Sigmoid colon (tissue), 6 donors: ENCODE measurements at regions not wholly inside any gene's neighbourhood (a gene's known extent, or its start where the extent isn't known, plus 50 kb on each side); places are given as distances from the start of the nearest gene placed in this dataset.
A peak's percentile ranks its signal among the peaks of the same experiment; 100 is the strongest.

Source experiments
- DNase-seq: peaks from one replicate; pipeline ENCODE4 v3.0.0-alpha.2; 2019
- H3K27ac ChIP-seq, 4 donors: fragments of 200-600 bp; sonication (generic); one replicate each; pipeline ENCODE4 v1.5.1; 2016 to 2019; ENCODE audit warnings: mild to moderate bottlenecking in 1 of 4
- H3K27me3 ChIP-seq, 3 donors: fragments of 200-600 bp; sonication (generic); one replicate each; pipeline ENCODE4 v1.5.1; 2019; ENCODE audit warnings: mild to moderate bottlenecking in 1 of 3
- H3K36me3 ChIP-seq, 4 donors: fragments of 200-600 bp; sonication (generic); one replicate each; pipeline ENCODE4 v1.5.1; 2016 to 2019
- H3K4me1 ChIP-seq, 4 donors: fragments of 200-600 bp; sonication (generic); one replicate each; pipeline ENCODE4 v1.5.1; 2017 to 2019
- H3K4me3 ChIP-seq, 4 donors: fragments of 200-600 bp; sonication (generic); one replicate each; pipeline ENCODE4 v1.5.1; 2017 to 2019; ENCODE audit warnings: mild to moderate bottlenecking in 2 of 4, moderate library complexity in 1 of 4
- H3K9me3 ChIP-seq, 4 donors: fragments of 200-600 bp in 3 of 4; sonication (generic) in 3 of 4; one replicate each; pipeline versions ENCODE4 v1.5.1 to v1.6.1; 2013 to 2019
- CTCF ChIP-seq, 4 experiments: fragments of 450-650 bp in 3 of 4; fragments of 200-600 bp in 1 of 4; IDR thresholded peaks; one replicate each; pipeline ENCODE4 v1.5.1; 2016 to 2019; ENCODE audit warnings: antibody characterized with exemption in 4 of 4, mild to moderate bottlenecking in 3 of 4, moderate library complexity in 2 of 4
- EP300 ChIP-seq, 4 donors: sonication (generic); formaldehyde crosslinking; IDR thresholded peaks; one replicate each; pipeline ENCODE4 v1.6.1; 2017; ENCODE audit warnings: antibody characterized with exemption in 4 of 4
- POLR2A ChIP-seq, 2 donors: fragments of 450-650 bp; IDR thresholded peaks; one replicate each; pipeline ENCODE4 v1.6.1; 2016; ENCODE audit warnings: antibody characterized with exemption in 2 of 2, mild to moderate bottlenecking in 2 of 2, moderate library complexity in 2 of 2
- POLR2AphosphoS5 ChIP-seq, 4 donors: sonication (generic); formaldehyde crosslinking; IDR thresholded peaks; one replicate each; pipeline ENCODE4 v1.6.1; 2017; ENCODE audit warnings: antibody characterized with exemption in 4 of 4
- WGBS, 2 donors: extraction: QIAGEN DNeasy Blood & Tissue Kit; methylation state at CpG; one replicate each; pipeline ENCODE4 v1.1.7; 2013; 5-methylcytosine and 5-hydroxymethylcytosine counted together
- intact Hi-C: fragments of 100-400 bp; cut with DNase I; formaldehyde crosslinking; loops from one replicate; pipeline ENCODE4 v1.15.1; 2023
- donor health status: healthy with polysubstance abuse.
- donor health status: healthy.

DNA sequence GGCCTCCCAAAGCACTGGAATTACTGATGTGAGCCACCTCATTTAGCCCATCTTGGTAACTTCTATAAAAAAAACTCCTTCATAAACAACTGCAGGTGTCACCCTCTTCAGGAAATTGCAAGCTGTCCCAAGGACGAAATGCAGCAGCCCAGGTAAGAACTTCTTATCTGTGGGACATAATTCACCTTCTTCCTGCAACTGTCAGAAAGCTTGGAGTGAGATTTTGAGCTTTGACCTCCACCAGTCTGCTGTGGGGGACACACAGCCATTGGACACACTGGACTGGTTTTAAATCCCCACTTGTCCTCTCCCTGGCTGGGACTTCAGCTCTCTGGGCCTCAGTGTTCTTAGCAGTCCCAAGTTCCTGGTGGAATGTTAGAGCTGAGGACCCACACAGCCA is 368.5 kb downstream of the MN1 start:
- no peak for TF ChIP-seq EP300 (IDR thresholded peaks at IDR 0.05)
- TF ChIP-seq POLR2AphosphoS5 (IDR thresholded peaks at IDR 0.05), result no peak
- no peak for TF ChIP-seq CTCF (IDR thresholded peaks at IDR 0.05)
- TF ChIP-seq POLR2A (IDR thresholded peaks at IDR 0.05), result no peak
- no peak overlapping the region for H3K4me3 ChIP-seq
- H3K9me3 ChIP-seq, result peaks cover 0 to 8% (median 3%) of the 10 kb centered on the region in 4 donors
- intact Hi-C loops, result no loop called here
- H3K36me3 ChIP-seq, result no peaks in the 10 kb centered on the region
- peaks cover 0 to 6% (median 2%) of the 10 kb centered on the region in 4 donors for H3K4me1 ChIP-seq
- H3K27me3 ChIP-seq, result peaks cover 0 to 3% (median 0%) of the 10 kb centered on the region in 3 donors
- no peak overlapping the region for H3K27ac ChIP-seq
- DNase-seq, result no peak
- 14 to 52% methylated on average over 1 of the region's 1 CpG for WGBS, 2 donors

DNA sequence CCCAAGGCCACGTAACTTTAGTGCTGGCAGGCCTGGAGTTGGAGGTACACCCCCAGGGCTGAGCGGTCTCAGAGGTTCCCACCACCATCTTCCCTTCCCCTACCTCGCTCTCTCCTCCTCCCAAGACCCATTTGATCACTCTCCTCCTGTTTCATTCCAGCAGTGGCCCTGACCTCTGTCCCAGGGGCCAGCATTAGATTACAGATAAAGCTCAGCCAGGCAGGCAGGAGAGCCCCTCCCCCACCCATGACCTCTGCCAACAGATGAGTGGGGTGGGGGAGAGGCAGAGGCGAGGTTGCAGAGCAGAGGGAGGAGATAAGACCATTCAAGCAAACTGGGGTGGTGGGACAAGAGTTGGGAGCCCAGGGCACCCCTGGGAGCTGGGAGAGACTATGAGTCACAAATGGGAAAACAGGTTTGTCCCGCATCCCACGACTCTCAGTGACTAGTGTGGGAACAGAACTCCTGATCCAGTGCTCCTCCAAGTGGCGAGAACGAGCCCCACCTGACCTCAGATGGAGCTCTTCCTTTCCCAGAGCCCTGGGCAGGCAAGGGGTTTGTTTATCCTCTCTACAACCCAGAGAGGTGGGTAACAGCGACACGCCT is 367.9 kb downstream of the MN1 start:
- intact Hi-C loops, result no loop called here
- no peaks in the 10 kb centered on the region for H3K36me3 ChIP-seq
- 80 to 87% methylated on average over 10 of the region's 10 CpGs for WGBS, 2 donors

GRCh38 chr22:27434898-27435297 is 366.7 kb downstream of the MN1 start:
- Histone ChIP-seq H3K36me3 (no peaks in the 10 kb centered on the region), H3K9me3 (peaks cover 0 to 8% (median 2%) of the 10 kb centered on the region in 4 donors), H3K27me3 (peaks cover 0 to 3% (median 0%) of the 10 kb centered on the region in 3 donors), H3K4me1 (peaks cover 0 to 16% (median 11%) of the 10 kb centered on the region in 4 donors), H3K4me3 (no peak overlapping the region), H3K27ac (peak overlapping the region in 3 of 4 donors; percentile 50 to 61 (median 57))
- TF ChIP-seq EP300 (IDR thresholded peaks at IDR 0.05) (no peak), POLR2AphosphoS5 (IDR thresholded peaks at IDR 0.05) (no peak), POLR2A (IDR thresholded peaks at IDR 0.05) (no peak), CTCF (IDR thresholded peaks at IDR 0.05) (no peak)
- no peak for DNase-seq
- WGBS, 2 donors, result 90 to 91% methylated on average over 10 of the region's 10 CpGs
- intact Hi-C loops, result no loop called here

More for the DNA sequence above, 367.9 kb downstream of the MN1 start:
- peaks cover 0 to 3% (median 0%) of the 10 kb centered on the region in 3 donors for H3K27me3 ChIP-seq
- H3K4me3 ChIP-seq, result no peak overlapping the region
- H3K27ac ChIP-seq, result no peak overlapping the region
- no peak for DNase-seq
- peaks cover 0 to 8% (median 2%) of the 10 kb centered on the region in 4 donors for H3K9me3 ChIP-seq
- TF ChIP-seq EP300 (IDR thresholded peaks at IDR 0.05) (no peak), POLR2AphosphoS5 (IDR thresholded peaks at IDR 0.05) (no peak), CTCF (IDR thresholded peaks at IDR 0.05) (no peak), POLR2A (IDR thresholded peaks at IDR 0.05) (no peak)
- H3K4me1 ChIP-seq, result peaks cover 0 to 12% (median 8%) of the 10 kb centered on the region in 4 donors

- WGBS, 2 donors, result 62 to 69% methylated on average over 19 of the region's 19 CpGs
- TF ChIP-seq POLR2AphosphoS5 (IDR thresholded peaks at IDR 0.05), result peak in 3 of 4 donors; percentile 26 to 40 (median 35)
- no peak for TF ChIP-seq CTCF (IDR thresholded peaks at IDR 0.05)
- H3K4me3 ChIP-seq, result no peak overlapping the region
- peak; percentile 88 for DNase-seq
- peak overlapping the region; percentile 31 to 61 (median 54) for H3K27ac ChIP-seq
- H3K36me3 ChIP-seq, result no peaks in the 10 kb centered on the region
- intact Hi-C loops, result no loop called here
- H3K27me3 ChIP-seq, result peaks cover 0 to 3% (median 0%) of the 10 kb centered on the region in 3 donors
- H3K4me1 ChIP-seq, result peaks cover 0 to 16% (median 11%) of the 10 kb centered on the region in 4 donors
- peaks cover 0 to 8% (median 2%) of the 10 kb centered on the region in 4 donors for H3K9me3 ChIP-seq
Observed at GRCh38 chr22:27435844-27436576, 365.5 kb downstream of the MN1 start.
